A673 (cell line): ENCODE measurements at regions not wholly inside any gene's neighbourhood (a gene's known extent, or its start where the extent isn't known, plus 50 kb on each side); places are given as distances from the start of the nearest gene placed in this dataset.

Experiments used
- BruUV-seq: library from RNA; stranded (reverse); fragments of 400-500 nt; replicated peaks from 2 replicates; lab custom pipeline; 2021; lab: Mats Ljungman, UMichigan
- CTCF ChIA-PET: fragments of 300-600 bp; sonication (Branson Sonifier 250); formaldehyde crosslinking; loops from one replicate; lab custom pipeline; 2022; ENCODE audit warnings: antibody characterized with exemption; lab: Charles Lee
- POLR2A ChIA-PET: fragments of 300-600 bp; sonication (Branson Sonifier 250); formaldehyde crosslinking; loops from one replicate; lab custom pipeline; 2022; ENCODE audit warnings: antibody characterized with exemption; ENCODE audit not compliant: low non-redundant PET; lab: Charles Lee
- DNase-seq: peaks from one replicate; pipeline ENCODE4 v3.0.0-alpha.2; 2015; ENCODE audit warnings: low spot score
- H3K27ac ChIP-seq: fragments of 200-600 bp; sonication (generic); 2 replicates; pipeline ENCODE4 v1.5.1; 2016; ENCODE audit warnings: mixed run types, low read depth, mild to moderate bottlenecking, mixed read lengths, antibody characterized with exemption, low read length; ENCODE audit not compliant: poor library complexity, severe bottlenecking
- H3K27me3 ChIP-seq: fragments of 200-600 bp; sonication (generic); replicated peaks from 2 replicates; pipeline ENCODE4 v1.6.1; 2017; ENCODE audit warnings: mixed run types, low read depth, mild to moderate bottlenecking, mixed read lengths, antibody characterized with exemption, low read length; ENCODE audit not compliant: insufficient read depth, poor library complexity
- H3K36me3 ChIP-seq: fragments of 200-600 bp; sonication (generic); 2 replicates; pipeline ENCODE4 v1.6.1; 2016; ENCODE audit warnings: mixed run types, mild to moderate bottlenecking, mixed read lengths, antibody characterized with exemption, low read length; ENCODE audit not compliant: insufficient read depth, poor library complexity, severe bottlenecking
- H3K4me1 ChIP-seq: fragments of 200-600 bp; sonication (generic); 2 replicates; pipeline ENCODE4 v1.6.1; 2017; ENCODE audit warnings: mixed run types, mild to moderate bottlenecking, mixed read lengths, antibody characterized with exemption, low read length; ENCODE audit not compliant: insufficient read depth, poor library complexity, severe bottlenecking
- H3K4me3 ChIP-seq: fragments of 200-600 bp; sonication (generic); 2 replicates; pipeline ENCODE4 v1.5.1; 2016; ENCODE audit warnings: low read depth, mixed run types, mild to moderate bottlenecking, mixed read lengths, low read length; ENCODE audit not compliant: poor library complexity, severe bottlenecking
- H3K9me3 ChIP-seq: fragments of 200-600 bp; sonication (generic); 2 replicates; pipeline ENCODE4 v1.6.1; 2016; ENCODE audit warnings: mixed run types, low read depth, mild to moderate bottlenecking, mixed read lengths, antibody characterized with exemption, low read length; ENCODE audit not compliant: poor library complexity, severe bottlenecking
- CTCF ChIP-seq: fragments of 300-800, 200-600 bp; sonication (generic); conservative IDR thresholded peaks from 2 replicates; pipeline ENCODE4 v1.5.1; 2017; ENCODE audit warnings: low read depth, mild to moderate bottlenecking, antibody characterized with exemption, low read length, moderate library complexity, mixed read lengths
- EZH2 ChIP-seq: fragments of 200-600 bp; sonication (generic); IDR thresholded peaks from 2 replicates; pipeline ENCODE4 v1.6.1; 2017; ENCODE audit warnings: borderline replicate concordance, low read depth, mild to moderate bottlenecking, mixed read lengths, antibody characterized with exemption, low read length; ENCODE audit not compliant: poor library complexity, severe bottlenecking
- intact Hi-C: fragments of 100-400 bp; cut with micrococcal nuclease; formaldehyde crosslinking; loops from one replicate; pipeline ENCODE4 v1.10.0; 2022; ENCODE audit not compliant: unreplicated experiment

GRCh38 chr11:10401256-10401655 lies 53.8 kb upstream of the AMPD3 start:
- peaks cover 8% of the 10 kb centered on the region for H3K4me1 ChIP-seq
- no peak for TF ChIP-seq EZH2
- TF ChIP-seq CTCF, result no peak
- H3K4me3 ChIP-seq, result no peak overlapping the region
- ChIA-PET CTCF (no interaction called here), POLR2A (no interaction called here)
- H3K27ac ChIP-seq, result no peak overlapping the region
- no TSS peak for BruUV-seq
- no peaks in the 10 kb centered on the region for H3K36me3 ChIP-seq
- H3K27me3 ChIP-seq, result no peaks in the 10 kb centered on the region
- DNase-seq, result peak; percentile 71
- intact Hi-C loops, result no loop called here
- H3K9me3 ChIP-seq, result no peaks in the 10 kb centered on the region

- H3K27ac ChIP-seq, result peak overlapping the region; percentile 39
These were observed 53.2 kb upstream of the AMPD3 start for GRCh38 chr11:10401696-10402392.

More at GRCh38 chr11:10401696-10402392, 53.2 kb upstream of the AMPD3 start:
- intact Hi-C loops, result no loop called here
- no peak overlapping the region for H3K4me3 ChIP-seq
- H3K9me3 ChIP-seq, result no peaks in the 10 kb centered on the region
- ChIA-PET CTCF (no interaction called here), POLR2A (no interaction called here)
- no TSS peak for BruUV-seq
- TF ChIP-seq CTCF (no peak), EZH2 (no peak)
- no peaks in the 10 kb centered on the region for H3K36me3 ChIP-seq
- DNase-seq, result no peak
- H3K4me1 ChIP-seq, result peaks cover 14% of the 10 kb centered on the region
- H3K27me3 ChIP-seq, result no peaks in the 10 kb centered on the region
